Endothelial cell of umbilical vein (primary cell): ENCODE measurements at regions not wholly inside any gene's neighbourhood (a gene's known extent, or its start where the extent isn't known, plus 50 kb on each side); places are given as distances from the start of the nearest gene placed in this dataset.

Experiments
- BruUV-seq: library from RNA; stranded (reverse); fragments of 400-500 nt; replicated peaks from 2 replicates; lab custom pipeline; 2021; lab: Mats Ljungman, UMichigan
- CTCF ChIA-PET: fragments of 300-600, 350-600 bp; sonication (Branson Sonifier 250); formaldehyde crosslinking; loops from one replicate; lab custom pipeline; 2021; ENCODE audit warnings: antibody characterized with exemption, inconsistent platforms; lab: Charles Lee
- POLR2A ChIA-PET: fragments of 300-600, 350-600 bp; sonication (Branson Sonifier 250); formaldehyde crosslinking; loops from one replicate; lab custom pipeline; 2021; ENCODE audit warnings: antibody characterized with exemption, inconsistent platforms; lab: Charles Lee
- DNase-seq: peaks from one replicate; pipeline ENCODE4 v3.0.0-alpha.2; 2011; ENCODE audit warnings: low read depth, low spot score
- FAIRE-seq: peaks from 2 replicates; lab custom pipeline; 2011; peaks lifted over from hg19 to GRCh38; lab: Jason Lieb, UNC
- H2AFZ ChIP-seq: 2 replicates; pipeline ENCODE4 v1.6.0; 2012; ENCODE audit warnings: low read depth, low read length, control low read depth, inconsistent platforms
- H3K27ac ChIP-seq: 2 replicates; pipeline ENCODE4 v1.5.1; 2011; ENCODE audit warnings: low read depth, mild to moderate bottlenecking, control low read depth, low read length, moderate library complexity; ENCODE audit not compliant: insufficient read depth
- H3K27me3 ChIP-seq, 2 experiments: 2 replicates each; pipeline versions ENCODE4 v1.6.0 to v1.6.1; 2011; ENCODE audit warnings: low read length in 2 of 2, mixed read lengths in 1 of 2; ENCODE audit not compliant: control insufficient read depth in 2 of 2, insufficient read depth in 2 of 2
- H3K36me3 ChIP-seq, 2 experiments: 2 replicates in 1 of 2; 3 replicates in 1 of 2; pipeline ENCODE4 v1.5.1; 2011; ENCODE audit warnings: low read length in 2 of 2, mild to moderate bottlenecking in 1 of 2, moderate library complexity in 1 of 2; ENCODE audit not compliant: control insufficient read depth in 2 of 2, insufficient read depth in 2 of 2; ENCODE audit errors: extremely low read depth in 1 of 2
- H3K4me1 ChIP-seq: 3 replicates; pipeline ENCODE4 v1.5.1; 2011; ENCODE audit warnings: mild to moderate bottlenecking, low read length; ENCODE audit not compliant: control insufficient read depth, insufficient read depth; ENCODE audit errors: extremely low read depth
- H3K4me2 ChIP-seq: 2 replicates; pipeline ENCODE4 v1.6.1; 2011; ENCODE audit warnings: low read length, control low read depth, mixed read lengths; ENCODE audit not compliant: insufficient read depth
- H3K4me3 ChIP-seq, 3 experiments: fragments of 200-600 bp in 1 of 3; sonication (generic), shearing (Covaris generic) in 1 of 3; replicated peaks in 1 of 3; 2 replicates each; pipeline ENCODE4 v1.5.1; 2011 to 2016; ENCODE audit warnings: control low read depth in 3 of 3, low read length in 3 of 3, mild to moderate bottlenecking in 2 of 3, inconsistent platforms in 1 of 3, low read depth in 1 of 3, moderate library complexity in 1 of 3; ENCODE audit not compliant: insufficient read depth in 1 of 3
- H3K79me2 ChIP-seq: 2 replicates; pipeline ENCODE4 v1.6.0; 2012; ENCODE audit warnings: low read length, inconsistent platforms; ENCODE audit not compliant: control insufficient read depth, insufficient read depth
- H3K9ac ChIP-seq: replicated peaks from 2 replicates; pipeline ENCODE3; 2011; ENCODE audit warnings: low read length, control low read depth; ENCODE audit not compliant: insufficient read depth; ENCODE audit errors: extremely low read depth
- H3K9me1 ChIP-seq: replicated peaks from 3 replicates; pipeline ENCODE4 v1.6.0; 2011; ENCODE audit warnings: mild to moderate bottlenecking, low read length; ENCODE audit not compliant: control insufficient read depth, insufficient read depth; ENCODE audit errors: extremely low read depth
- H3K9me3 ChIP-seq: replicated peaks from 2 replicates; pipeline ENCODE4 v1.5.1; 2012; ENCODE audit warnings: low read length, inconsistent platforms; ENCODE audit not compliant: control insufficient read depth, insufficient read depth
- H4K20me1 ChIP-seq: replicated peaks from 2 replicates; pipeline ENCODE3; 2011; ENCODE audit warnings: mild to moderate bottlenecking, low read length; ENCODE audit not compliant: control insufficient read depth, insufficient read depth; ENCODE audit errors: extremely low read depth
- EZH2 ChIP-seq: IDR thresholded peaks from 2 replicates; pipeline ENCODE4 v1.6.1; 2012; ENCODE audit warnings: borderline replicate concordance, low read depth, mild to moderate bottlenecking, moderate library complexity, low read length, inconsistent platforms; ENCODE audit not compliant: severe bottlenecking
- FOS ChIP-seq: IDR thresholded peaks from 2 replicates; pipeline ENCODE4 v1.6.1; 2011; ENCODE audit warnings: mild to moderate bottlenecking, low read length, moderate library complexity, borderline replicate concordance; ENCODE audit not compliant: insufficient read depth
- GATA2 ChIP-seq: IDR thresholded peaks from 2 replicates; pipeline ENCODE4 v1.7.0; 2011; ENCODE audit warnings: low read depth, mild to moderate bottlenecking, moderate library complexity, mixed read lengths, low read length; ENCODE audit not compliant: insufficient read length, insufficient read depth
- JUN ChIP-seq: IDR thresholded peaks from 2 replicates; pipeline ENCODE4 v1.6.1; 2011; ENCODE audit warnings: borderline replicate concordance, low read depth; ENCODE audit not compliant: insufficient read length, insufficient read depth
- MYC ChIP-seq: IDR thresholded peaks from one replicate; pipeline ENCODE4 v1.6.1; 2011; ENCODE audit warnings: mild to moderate bottlenecking, low read depth, low read length
- POLR2A ChIP-seq: IDR thresholded peaks from 2 replicates; pipeline ENCODE4 v1.6.1; 2012; ENCODE audit warnings: low read depth, mild to moderate bottlenecking, control low read depth, low read length
- POLR2AphosphoS5 ChIP-seq: IDR thresholded peaks from 2 replicates; pipeline ENCODE4 v1.6.1; 2012; ENCODE audit warnings: low read depth, mild to moderate bottlenecking, control low read depth, low read length, moderate library complexity; ENCODE audit not compliant: insufficient read depth
- dilution Hi-C: fragments of 300-500 bp; cut with MboI; formaldehyde crosslinking; loops from one replicate; pipeline ENCODE4 v1.15.0; 2019; ENCODE audit warnings: low sequenced_read_pairs; ENCODE audit not compliant: extremely low pct_ligation_motif_present
- intact Hi-C: fragments of 100-400 bp; cut with micrococcal nuclease; formaldehyde crosslinking; loops from one replicate; pipeline ENCODE4 v1.10.0; 2022
- TF ChIP-seq, protein P1 (sequence below): IDR thresholded peaks from 2 replicates; pipeline ENCODE4 v1.6.1; 2011; ENCODE audit not compliant: insufficient read depth, insufficient read length
- TF ChIP-seq, protein P2 (sequence below), 2 donors: IDR thresholded peaks; 1 replicate in 1 of 2; 2 replicates in 1 of 2; pipeline ENCODE4 v1.5.1; 2011; ENCODE audit warnings: low read length in 2 of 2, mild to moderate bottlenecking in 2 of 2, moderate library complexity in 2 of 2, control low read depth in 1 of 2, inconsistent platforms in 1 of 2, low read depth in 1 of 2; ENCODE audit not compliant: insufficient read depth in 1 of 2; ENCODE audit errors: extremely low read depth in 1 of 2

DNA sequence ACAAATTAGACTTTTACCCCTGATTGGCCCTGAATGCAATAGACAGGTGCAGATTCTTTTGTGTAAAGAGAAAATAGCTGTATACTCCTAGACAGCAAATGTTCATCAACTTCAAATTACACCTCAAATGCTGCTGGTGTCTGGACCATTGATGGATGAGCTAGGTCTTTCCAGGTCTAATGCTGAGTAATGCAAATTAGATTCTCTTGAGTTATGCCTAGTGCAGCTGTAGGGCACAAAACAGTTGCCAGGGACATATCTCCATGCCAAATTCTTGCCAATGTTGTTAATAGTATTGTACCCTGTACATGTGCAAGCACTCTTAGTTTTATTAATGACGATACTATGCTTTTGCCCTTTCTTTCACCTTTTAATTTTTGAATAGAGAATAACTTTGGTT lies 72.3 kb upstream of the CNTLN start:
- ChIA-PET CTCF (interaction anchor here (0.9 to 4.4 kb wide), 12 partner anchors 10 to 929 kb away, joined by 3 to 69 read pairs (median 6); no protein-coding TSS in a partner anchor), POLR2A (no interaction called here)
- BruUV-seq, result no TSS peak
- Histone ChIP-seq H2AFZ (no peak overlapping the region), H3K4me1 (peaks cover 15% of the 10 kb centered on the region), H3K27me3 (no peaks in the 10 kb centered on the region), H3K9me3 (no peaks in the 10 kb centered on the region), H3K9me1 (no peaks in the 10 kb centered on the region), H3K27ac (no peak overlapping the region), H3K4me2 (no peak overlapping the region), H3K36me3 (no peaks in the 10 kb centered on the region), H3K4me3 (no peak overlapping the region), H3K9ac (no peak overlapping the region), H3K79me2 (no peaks in the 10 kb centered on the region), H4K20me1 (no peaks in the 10 kb centered on the region)
- DNase-seq (no peak), FAIRE-seq (no peak)
- TF ChIP-seq POLR2AphosphoS5 (no peak), EZH2 (no peak), GATA2 (no peak), JUN (no peak), MYC (no peak), FOS (no peak), POLR2A (no peak)
- TF ChIP-seq, protein P1, sequence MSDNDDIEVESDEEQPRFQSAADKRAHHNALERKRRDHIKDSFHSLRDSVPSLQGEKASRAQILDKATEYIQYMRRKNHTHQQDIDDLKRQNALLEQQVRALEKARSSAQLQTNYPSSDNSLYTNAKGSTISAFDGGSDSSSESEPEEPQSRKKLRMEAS, result no peak
- TF ChIP-seq, protein P2, sequence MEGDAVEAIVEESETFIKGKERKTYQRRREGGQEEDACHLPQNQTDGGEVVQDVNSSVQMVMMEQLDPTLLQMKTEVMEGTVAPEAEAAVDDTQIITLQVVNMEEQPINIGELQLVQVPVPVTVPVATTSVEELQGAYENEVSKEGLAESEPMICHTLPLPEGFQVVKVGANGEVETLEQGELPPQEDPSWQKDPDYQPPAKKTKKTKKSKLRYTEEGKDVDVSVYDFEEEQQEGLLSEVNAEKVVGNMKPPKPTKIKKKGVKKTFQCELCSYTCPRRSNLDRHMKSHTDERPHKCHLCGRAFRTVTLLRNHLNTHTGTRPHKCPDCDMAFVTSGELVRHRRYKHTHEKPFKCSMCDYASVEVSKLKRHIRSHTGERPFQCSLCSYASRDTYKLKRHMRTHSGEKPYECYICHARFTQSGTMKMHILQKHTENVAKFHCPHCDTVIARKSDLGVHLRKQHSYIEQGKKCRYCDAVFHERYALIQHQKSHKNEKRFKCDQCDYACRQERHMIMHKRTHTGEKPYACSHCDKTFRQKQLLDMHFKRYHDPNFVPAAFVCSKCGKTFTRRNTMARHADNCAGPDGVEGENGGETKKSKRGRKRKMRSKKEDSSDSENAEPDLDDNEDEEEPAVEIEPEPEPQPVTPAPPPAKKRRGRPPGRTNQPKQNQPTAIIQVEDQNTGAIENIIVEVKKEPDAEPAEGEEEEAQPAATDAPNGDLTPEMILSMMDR (IDR thresholded peaks at IDR 0.05; ENCODE audit: extremely low read depth in 1 of 2, insufficient read depth in 1 of 2, low read depth in 1 of 2, low read length in 2 of 2), result no peak
- intact Hi-C loops (loop anchor here (2.0 to 5.0 kb wide), 2 partner anchors 340 to 872 kb away; no protein-coding TSS in a partner anchor), dilution Hi-C loops (no loop called here)
